Stomach (tissue), 8 donors: ENCODE measurements at regions not wholly inside any gene's neighbourhood (a gene's known extent, or its start where the extent isn't known, plus 50 kb on each side); places are given as distances from the start of the nearest gene placed in this dataset.

Experiments
- DNase-seq, 2 donors: peaks; one replicate each; pipeline versions ENCODE4 v3.0.0 to v3.0.0-alpha.2; 2013 to 2019
- H3K27ac ChIP-seq, 5 donors: fragments of 200-600 bp in 4 of 5; sonication (generic) in 4 of 5; one replicate each; pipeline ENCODE4 v1.5.1; 2013 to 2019; ENCODE audit warnings: mild to moderate bottlenecking in 1 of 5, moderate library complexity in 1 of 5
- H3K27me3 ChIP-seq, 3 donors: fragments of 200-600 bp; sonication (generic); one replicate each; pipeline ENCODE4 v1.5.1; 2017 to 2019; ENCODE audit warnings: mixed run types in 1 of 3
- H3K36me3 ChIP-seq, 4 donors: fragments of 200-600 bp; sonication (generic); 1 replicate in 3 of 4; 2 replicates in 1 of 4; pipeline ENCODE4 v1.5.1; 2016 to 2019
- H3K4me1 ChIP-seq, 4 donors: fragments of 200-600 bp; sonication (generic); one replicate each; pipeline ENCODE4 v1.5.1; 2016 to 2019
- H3K4me3 ChIP-seq, 4 donors: fragments of 200-600 bp; sonication (generic) in 3 of 4; one replicate each; pipeline ENCODE4 v1.5.1; 2016 to 2019; ENCODE audit warnings: mild to moderate bottlenecking in 1 of 4
- H3K9me3 ChIP-seq, 4 donors: fragments of 200-600 bp; sonication (generic); one replicate each; pipeline ENCODE4 v1.5.1; 2016 to 2019
- CTCF ChIP-seq, 7 experiments: fragments of 450-650 bp in 4 of 7; fragments of 200-600 bp in 3 of 7; sonication (generic) in 3 of 7; IDR thresholded peaks; one replicate each; pipeline ENCODE4 v1.5.1; 2016 to 2019; ENCODE audit warnings: antibody characterized with exemption in 7 of 7, control low read depth in 2 of 7, mild to moderate bottlenecking in 1 of 7
- EP300 ChIP-seq: sonication (generic); formaldehyde crosslinking; IDR thresholded peaks from one replicate; pipeline ENCODE4 v1.6.1; 2017; ENCODE audit warnings: antibody characterized with exemption
- POLR2A ChIP-seq, 4 donors: fragments of 450-650 bp; IDR thresholded peaks; one replicate each; pipeline ENCODE4 v1.6.1; 2016; ENCODE audit warnings: antibody characterized with exemption in 4 of 4, control low read depth in 2 of 4, mild to moderate bottlenecking in 1 of 4, moderate library complexity in 1 of 4
- POLR2AphosphoS5 ChIP-seq, 3 donors: sonication (generic); formaldehyde crosslinking; IDR thresholded peaks; one replicate each; pipeline ENCODE4 v1.6.1; 2016; ENCODE audit warnings: antibody characterized with exemption in 3 of 3
- WGBS, 5 donors: extraction: QIAGEN DNeasy Blood & Tissue Kit in 3 of 5; methylation state at CpG; one replicate each; pipeline versions ENCODE4 v1.1.5 to v1.1.7; 2013 to 2018; 5-methylcytosine and 5-hydroxymethylcytosine counted together
- intact Hi-C: fragments of 100-400 bp; cut with DNase I; formaldehyde crosslinking; loops from one replicate; pipeline ENCODE4 v1.15.1; 2023; ENCODE audit warnings: low total_unique reads
- donor health status: healthy with polysubstance abuse.
- donor health status: Bipolar disorder and iron deficiency.
- donor health status: healthy.

DNA sequence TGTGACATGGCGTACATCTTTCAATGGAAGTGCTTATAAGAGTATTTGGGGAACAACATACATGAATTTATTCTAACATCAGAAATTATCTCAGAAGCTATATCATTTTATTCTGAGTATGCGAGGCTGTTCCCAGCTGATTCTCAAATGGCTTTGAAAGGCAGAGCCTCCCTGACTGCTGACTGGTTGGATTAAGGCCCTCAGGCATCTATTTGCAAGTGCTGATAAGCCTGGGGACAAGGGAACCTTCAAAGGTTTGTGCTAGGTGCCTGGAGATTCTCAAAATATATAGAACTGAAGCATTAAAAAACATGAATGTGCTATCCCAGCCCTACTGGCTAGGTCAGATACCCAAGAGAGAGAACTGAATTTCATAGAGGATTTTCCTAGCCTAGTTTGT is 235.1 kb downstream of the LURAP1L start:
- intact Hi-C loops: no loop called here
- WGBS, 5 donors: 84 to 91% (median 85%) methylated on average over 2 of the region's 2 CpGs
- no peak for DNase-seq
- no peaks in the 10 kb centered on the region for H3K4me1 ChIP-seq
- H3K27ac ChIP-seq: no peak overlapping the region
- no peaks in the 10 kb centered on the region for H3K36me3 ChIP-seq
- TF ChIP-seq POLR2A (IDR thresholded peaks at IDR 0.05) (no peak), EP300 (no peak), CTCF (IDR thresholded peaks at IDR 0.05) (no peak), POLR2AphosphoS5 (IDR thresholded peaks at IDR 0.05) (no peak)
- peaks cover 0 to 9% (median 0%) of the 10 kb centered on the region in 4 donors for H3K9me3 ChIP-seq
- H3K4me3 ChIP-seq: no peak overlapping the region
- no peaks in the 10 kb centered on the region for H3K27me3 ChIP-seq

- H3K4me1 ChIP-seq: no peaks in the 10 kb centered on the region
- TF ChIP-seq POLR2A (IDR thresholded peaks at IDR 0.05): no peak
- TF ChIP-seq CTCF (IDR thresholded peaks at IDR 0.05): no peak
- no peak for TF ChIP-seq POLR2AphosphoS5 (IDR thresholded peaks at IDR 0.05)
- no peak for TF ChIP-seq EP300
- H3K27me3 ChIP-seq: no peaks in the 10 kb centered on the region
- WGBS, 5 donors: 21 to 48% (median 33%) methylated on average over 2 of the region's 2 CpGs
- DNase-seq: no peak
- H3K27ac ChIP-seq: no peak overlapping the region
- intact Hi-C loops: no loop called here
- no peaks in the 10 kb centered on the region for H3K36me3 ChIP-seq
- H3K4me3 ChIP-seq: no peak overlapping the region
- peaks cover 0 to 6% (median 0%) of the 10 kb centered on the region in 4 donors for H3K9me3 ChIP-seq
Measured at GRCh38 chr9:13013991-13014883, 239.4 kb downstream of the LURAP1L start.

DNA sequence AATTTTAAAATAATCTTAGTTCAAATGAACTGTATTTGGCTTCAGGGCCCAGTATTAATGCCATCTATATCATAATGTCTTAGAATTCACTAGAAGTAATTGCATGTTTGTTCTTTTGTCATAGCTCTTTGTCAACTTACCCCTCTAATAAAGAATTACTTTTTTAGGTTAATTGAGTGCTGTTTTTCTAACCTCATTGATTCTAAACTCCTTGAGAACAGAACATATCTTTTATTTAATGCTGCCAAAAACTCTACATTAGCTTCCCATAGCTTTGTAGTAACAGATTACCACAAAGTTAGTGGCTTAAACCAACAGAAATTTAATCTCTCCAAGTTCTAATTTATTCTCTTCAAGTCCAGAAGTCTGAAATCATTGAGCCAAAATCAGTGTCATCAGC is 242.4 kb downstream of the LURAP1L start:
- Histone ChIP-seq H3K4me1 (no peaks in the 10 kb centered on the region), H3K27ac (no peak overlapping the region), H3K4me3 (no peak overlapping the region), H3K36me3 (no peaks in the 10 kb centered on the region), H3K27me3 (no peaks in the 10 kb centered on the region), H3K9me3 (no peaks in the 10 kb centered on the region)
- no peak for TF ChIP-seq POLR2A (IDR thresholded peaks at IDR 0.05)
- no peak for TF ChIP-seq CTCF (IDR thresholded peaks at IDR 0.05)
- no peak for TF ChIP-seq EP300
- no peak for TF ChIP-seq POLR2AphosphoS5 (IDR thresholded peaks at IDR 0.05)
- DNase-seq: no peak
- intact Hi-C loops: no loop called here

DNA sequence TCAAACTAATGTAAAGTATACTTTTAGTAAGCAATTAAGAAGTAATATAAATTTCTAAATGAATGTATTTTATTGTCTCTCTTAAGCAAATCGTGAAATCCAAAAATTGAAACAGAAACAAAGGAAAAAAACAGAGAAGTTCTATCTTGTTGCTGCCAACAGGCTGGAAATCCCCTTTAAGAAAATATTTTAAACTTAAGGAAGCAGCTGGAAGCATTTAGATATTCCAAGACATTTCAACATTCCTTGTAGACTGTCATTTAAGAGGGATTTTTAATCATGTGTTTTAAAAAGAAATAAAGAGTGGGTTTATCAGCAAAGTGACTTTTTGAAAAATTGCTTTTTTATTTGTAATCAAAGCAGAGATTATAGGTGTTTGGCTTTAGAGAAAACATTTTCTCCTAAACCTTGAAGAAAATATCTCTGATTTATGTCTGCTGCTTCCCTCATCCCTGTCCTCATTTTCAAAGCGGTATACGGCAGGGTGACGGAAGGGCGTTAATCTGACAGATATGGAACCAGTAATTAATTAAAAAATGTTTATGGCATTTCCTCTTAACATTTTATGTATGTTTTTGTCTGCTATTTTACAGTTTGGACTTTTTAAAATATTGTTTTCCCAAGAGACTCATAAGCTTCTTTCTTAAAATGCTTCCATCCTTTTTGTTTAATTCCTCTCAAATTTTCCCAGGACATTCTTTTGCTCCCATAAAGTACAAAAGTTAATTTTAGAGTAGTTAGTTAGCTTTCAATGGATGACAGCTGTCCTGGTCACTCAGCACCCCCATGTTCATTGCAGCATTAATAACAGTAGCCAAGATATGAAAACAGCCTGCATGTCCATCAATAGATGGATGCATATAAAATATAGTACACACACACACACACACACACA is 245.6 kb downstream of the LURAP1L start:
- no peak overlapping the region for H3K4me3 ChIP-seq
- intact Hi-C loops: no loop called here
- no peak overlapping the region for H3K27ac ChIP-seq
- no peak for TF ChIP-seq CTCF (IDR thresholded peaks at IDR 0.05)
- no peaks in the 10 kb centered on the region for H3K4me1 ChIP-seq
- H3K9me3 ChIP-seq: no peaks in the 10 kb centered on the region
- no peaks in the 10 kb centered on the region for H3K36me3 ChIP-seq
- peak in 1 of 2 donors; percentile 58 for DNase-seq
- 53 to 75% (median 67%) methylated on average over 5 of the region's 5 CpGs for WGBS, 5 donors
- no peaks in the 10 kb centered on the region for H3K27me3 ChIP-seq
